AG10803 (cell line): ENCODE measurements at regions not wholly inside any gene's neighbourhood (a gene's known extent, or its start where the extent isn't known, plus 50 kb on each side); places are given as distances from the start of the nearest gene placed in this dataset.

Source experiments
- DNase-seq: peaks from one replicate; pipeline ENCODE4 v3.0.0; 2010; ENCODE audit warnings: low read depth
- H3K4me3 ChIP-seq: 2 replicates; pipeline ENCODE4 v1.5.1; 2011; ENCODE audit warnings: mild to moderate bottlenecking, low read length, control low read depth
- TF ChIP-seq, protein P1 (sequence below): conservative IDR thresholded peaks from 2 replicates; pipeline ENCODE4 v1.5.1; 2011; ENCODE audit warnings: mild to moderate bottlenecking, low read length, control low read depth, inconsistent platforms

DNA sequence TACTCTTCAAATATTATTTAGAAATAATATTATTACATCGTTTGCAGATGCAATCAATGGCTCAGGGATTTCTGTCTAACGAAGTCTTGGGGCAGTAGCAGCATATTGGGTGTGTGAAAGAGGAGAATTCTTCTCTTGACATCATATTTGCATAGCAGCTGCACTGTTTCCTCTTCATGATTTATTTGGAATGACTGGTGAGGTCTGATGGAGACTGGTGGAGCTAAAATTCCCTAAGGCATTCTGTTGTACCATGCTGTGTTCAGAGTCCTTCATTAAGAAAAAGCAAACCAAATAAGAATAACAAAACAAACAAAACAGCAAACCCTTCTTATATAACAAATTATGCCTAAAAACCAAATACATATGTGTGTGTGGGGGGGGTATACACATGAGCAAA is 177.6 kb downstream of the DIRAS2 start:
- TF ChIP-seq, protein P1, sequence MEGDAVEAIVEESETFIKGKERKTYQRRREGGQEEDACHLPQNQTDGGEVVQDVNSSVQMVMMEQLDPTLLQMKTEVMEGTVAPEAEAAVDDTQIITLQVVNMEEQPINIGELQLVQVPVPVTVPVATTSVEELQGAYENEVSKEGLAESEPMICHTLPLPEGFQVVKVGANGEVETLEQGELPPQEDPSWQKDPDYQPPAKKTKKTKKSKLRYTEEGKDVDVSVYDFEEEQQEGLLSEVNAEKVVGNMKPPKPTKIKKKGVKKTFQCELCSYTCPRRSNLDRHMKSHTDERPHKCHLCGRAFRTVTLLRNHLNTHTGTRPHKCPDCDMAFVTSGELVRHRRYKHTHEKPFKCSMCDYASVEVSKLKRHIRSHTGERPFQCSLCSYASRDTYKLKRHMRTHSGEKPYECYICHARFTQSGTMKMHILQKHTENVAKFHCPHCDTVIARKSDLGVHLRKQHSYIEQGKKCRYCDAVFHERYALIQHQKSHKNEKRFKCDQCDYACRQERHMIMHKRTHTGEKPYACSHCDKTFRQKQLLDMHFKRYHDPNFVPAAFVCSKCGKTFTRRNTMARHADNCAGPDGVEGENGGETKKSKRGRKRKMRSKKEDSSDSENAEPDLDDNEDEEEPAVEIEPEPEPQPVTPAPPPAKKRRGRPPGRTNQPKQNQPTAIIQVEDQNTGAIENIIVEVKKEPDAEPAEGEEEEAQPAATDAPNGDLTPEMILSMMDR, result no peak
- DNase-seq, result no peak
- H3K4me3 ChIP-seq, result no peak overlapping the region

DNA sequence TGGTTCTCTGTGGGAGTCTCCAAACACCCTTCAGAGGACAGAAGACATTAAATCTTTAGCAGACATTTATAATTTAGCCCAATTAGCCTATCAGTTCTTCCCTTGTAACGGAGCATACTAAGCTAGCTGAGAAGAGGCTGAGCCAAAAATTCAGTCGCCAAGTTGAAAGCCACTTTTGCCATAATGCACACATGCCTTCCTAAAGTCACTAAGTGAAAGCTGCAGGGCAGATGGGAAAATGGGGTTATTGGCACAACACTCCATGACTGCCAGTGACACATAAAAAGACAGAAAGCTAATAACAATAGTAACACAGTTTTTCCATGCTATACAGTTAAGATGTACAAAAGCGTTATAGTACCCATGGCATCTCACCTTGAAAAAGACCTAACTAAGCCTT is 176.2 kb downstream of the DIRAS2 start:
- TF ChIP-seq, protein P1, result no peak
- DNase-seq, result no peak
- no peak overlapping the region for H3K4me3 ChIP-seq

DNA sequence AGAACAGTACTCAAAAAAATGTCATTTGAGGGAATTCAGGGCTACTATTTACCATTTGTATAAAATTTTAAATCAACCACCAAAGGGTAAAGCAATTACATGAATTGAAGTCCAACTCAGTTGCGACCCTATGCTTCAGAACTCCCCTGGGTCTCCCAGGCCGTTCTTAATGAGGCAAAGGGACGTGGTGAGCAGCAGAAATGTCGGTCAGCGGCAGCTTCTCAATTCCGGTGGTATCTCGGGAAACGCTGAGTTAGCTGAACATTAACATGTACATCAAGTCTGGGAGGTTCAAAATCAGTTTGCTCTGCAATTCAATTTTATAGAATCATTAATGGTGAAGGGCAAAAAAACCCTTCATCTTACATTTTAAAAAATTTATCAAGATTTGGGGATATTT is 173.2 kb downstream of the DIRAS2 start:
- no peak for DNase-seq
- TF ChIP-seq, protein P1, result no peak
- H3K4me3 ChIP-seq, result no peak overlapping the region

DNA sequence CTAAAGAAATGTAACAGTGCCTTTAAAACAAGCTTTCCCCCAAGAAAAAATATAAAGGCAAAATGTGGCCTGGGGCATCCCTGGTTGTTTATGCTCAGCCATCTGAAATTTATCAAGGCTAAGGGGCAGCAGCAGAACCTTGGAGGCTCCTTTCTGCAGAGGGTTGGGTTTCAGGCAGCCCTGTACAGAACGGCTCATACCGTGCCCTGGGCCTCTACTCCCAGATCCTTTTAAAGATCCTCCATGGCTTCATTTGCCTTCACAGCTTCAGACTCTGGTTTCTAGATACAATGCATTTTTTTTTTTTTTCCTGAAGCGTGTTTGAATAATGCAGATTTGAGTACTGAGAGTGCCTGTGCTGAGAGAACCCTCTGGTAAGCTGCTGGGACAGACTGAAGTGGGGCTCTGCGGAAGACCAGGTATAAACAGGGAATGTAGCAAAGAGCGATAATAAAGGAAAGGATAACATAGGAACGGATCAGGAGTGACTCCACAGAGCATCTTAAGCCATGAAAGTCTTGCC is 172.7 kb downstream of the DIRAS2 start:
- no peak for DNase-seq
- no peak overlapping the region for H3K4me3 ChIP-seq
- TF ChIP-seq, protein P1, result no peak

DNA sequence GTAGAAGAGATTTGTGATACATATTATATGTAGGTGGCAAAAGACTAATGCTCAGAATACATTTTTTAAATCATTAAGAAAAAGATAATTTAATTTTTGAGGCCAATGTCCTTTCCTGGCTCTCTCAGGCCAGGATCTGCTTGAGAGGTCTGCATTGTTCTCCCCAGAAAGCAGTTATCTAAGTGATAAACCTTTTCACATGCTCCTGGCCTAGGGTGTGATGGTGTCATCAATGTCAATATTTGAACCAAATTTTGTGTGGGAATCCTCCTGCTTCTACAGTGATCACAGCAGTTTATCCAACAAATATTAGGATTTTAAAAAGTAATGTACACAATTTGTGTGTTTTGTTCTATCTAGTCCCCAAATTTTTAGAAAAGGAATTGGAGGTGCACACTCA is 166.6 kb downstream of the DIRAS2 start:
- H3K4me3 ChIP-seq, result no peak overlapping the region
- DNase-seq, result no peak
- TF ChIP-seq, protein P1, result no peak

DNA sequence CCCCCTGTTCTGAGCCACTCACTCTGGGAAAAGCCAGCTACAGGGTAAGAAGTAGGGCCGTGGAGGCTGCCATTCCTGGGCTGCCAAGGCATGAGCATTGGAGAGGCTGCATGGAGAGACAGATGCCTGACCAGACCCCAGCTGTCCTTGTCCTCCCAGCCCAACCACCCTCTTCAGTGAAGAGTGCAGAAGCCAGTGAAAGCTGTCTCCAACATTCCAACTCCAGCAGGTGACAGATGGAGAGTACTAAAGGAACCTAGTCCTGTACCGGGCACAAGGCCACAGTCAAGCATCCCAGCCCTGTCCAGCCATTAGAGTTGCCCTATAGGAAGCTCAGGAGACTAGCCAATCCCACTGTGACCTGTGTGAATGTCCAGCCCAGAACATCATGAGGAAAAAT is 165.1 kb downstream of the DIRAS2 start:
- TF ChIP-seq, protein P1, result no peak
- H3K4me3 ChIP-seq, result no peak overlapping the region

DNA sequence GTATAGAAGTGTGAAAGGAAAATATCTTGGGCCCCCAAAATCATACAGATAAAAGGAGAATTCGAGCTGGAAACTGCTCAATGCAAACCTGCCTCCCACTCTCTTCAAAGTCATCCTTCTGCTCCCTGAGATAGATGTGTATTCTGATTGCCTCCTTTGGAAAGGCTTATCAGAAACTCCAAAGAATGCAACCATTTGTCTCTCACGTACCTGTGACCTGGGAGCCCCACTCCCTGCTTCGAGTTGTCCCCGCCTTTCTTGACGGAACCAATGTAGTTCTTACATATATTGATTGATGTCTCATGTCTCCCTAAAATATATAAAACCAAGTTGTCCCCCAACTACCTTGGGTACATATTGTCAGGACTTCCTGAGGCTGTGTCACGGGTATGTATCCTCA is 163.8 kb downstream of the DIRAS2 start:
- no peak overlapping the region for H3K4me3 ChIP-seq
- TF ChIP-seq, protein P1, result no peak
- no peak for DNase-seq

More for the DNA sequence above, 165.1 kb downstream of the DIRAS2 start:
- no peak for DNase-seq
